Cardiac fibroblast (primary cell): ENCODE measurements at regions not wholly inside any gene's neighbourhood (a gene's known extent, or its start where the extent isn't known, plus 50 kb on each side); places are given as distances from the start of the nearest gene placed in this dataset.
A peak's percentile ranks its signal among the peaks of the same experiment; 100 is the strongest.
"Not testable (repeated sequence)": the region's sequence is repeated elsewhere in the genome, so short reads cannot be mapped to it uniquely, and the experiment has no call there.

Source experiments
- DNase-seq, 2 donors: peaks; one replicate each; pipeline versions ENCODE4 v3.0.0 to v3.0.0-alpha.2; 2010; ENCODE audit warnings: low read depth in 2 of 2
- H3K4me3 ChIP-seq, 2 donors: replicated peaks in 1 of 2; 1 replicate in 1 of 2; 2 replicates in 1 of 2; pipeline ENCODE4 v1.5.1; 2011; ENCODE audit warnings: low read depth in 2 of 2, low read length in 2 of 2, mild to moderate bottlenecking in 2 of 2, moderate library complexity in 1 of 2
- TF ChIP-seq, protein P1 (sequence below): IDR thresholded peaks from one replicate; pipeline ENCODE4 v1.5.1; 2011; ENCODE audit warnings: low read depth, mild to moderate bottlenecking, low read length, inconsistent platforms

DNA sequence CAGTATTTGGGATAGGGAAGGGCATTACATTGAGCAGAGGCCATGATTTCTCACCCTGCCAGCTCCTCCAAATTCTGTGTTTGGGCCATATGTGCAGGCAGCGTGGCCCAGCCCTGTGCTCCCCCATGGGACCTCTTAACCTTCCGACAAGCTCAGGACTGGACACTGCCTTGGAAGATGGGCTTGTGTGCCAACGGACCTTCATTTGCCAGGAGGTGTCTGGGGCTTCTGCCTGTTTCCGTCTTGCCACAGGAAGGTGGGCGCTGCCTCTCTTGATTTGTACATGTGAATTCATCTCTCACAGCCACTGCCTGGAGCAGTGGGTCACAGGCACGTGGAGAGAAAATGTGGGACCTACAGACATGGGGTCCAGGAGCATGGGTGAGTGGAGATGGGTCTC lies 272.6 kb downstream of the CCSER2 start:
- no peak overlapping the region for H3K4me3 ChIP-seq
- DNase-seq = no peak
- TF ChIP-seq, protein P1, sequence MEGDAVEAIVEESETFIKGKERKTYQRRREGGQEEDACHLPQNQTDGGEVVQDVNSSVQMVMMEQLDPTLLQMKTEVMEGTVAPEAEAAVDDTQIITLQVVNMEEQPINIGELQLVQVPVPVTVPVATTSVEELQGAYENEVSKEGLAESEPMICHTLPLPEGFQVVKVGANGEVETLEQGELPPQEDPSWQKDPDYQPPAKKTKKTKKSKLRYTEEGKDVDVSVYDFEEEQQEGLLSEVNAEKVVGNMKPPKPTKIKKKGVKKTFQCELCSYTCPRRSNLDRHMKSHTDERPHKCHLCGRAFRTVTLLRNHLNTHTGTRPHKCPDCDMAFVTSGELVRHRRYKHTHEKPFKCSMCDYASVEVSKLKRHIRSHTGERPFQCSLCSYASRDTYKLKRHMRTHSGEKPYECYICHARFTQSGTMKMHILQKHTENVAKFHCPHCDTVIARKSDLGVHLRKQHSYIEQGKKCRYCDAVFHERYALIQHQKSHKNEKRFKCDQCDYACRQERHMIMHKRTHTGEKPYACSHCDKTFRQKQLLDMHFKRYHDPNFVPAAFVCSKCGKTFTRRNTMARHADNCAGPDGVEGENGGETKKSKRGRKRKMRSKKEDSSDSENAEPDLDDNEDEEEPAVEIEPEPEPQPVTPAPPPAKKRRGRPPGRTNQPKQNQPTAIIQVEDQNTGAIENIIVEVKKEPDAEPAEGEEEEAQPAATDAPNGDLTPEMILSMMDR = no peak

DNA sequence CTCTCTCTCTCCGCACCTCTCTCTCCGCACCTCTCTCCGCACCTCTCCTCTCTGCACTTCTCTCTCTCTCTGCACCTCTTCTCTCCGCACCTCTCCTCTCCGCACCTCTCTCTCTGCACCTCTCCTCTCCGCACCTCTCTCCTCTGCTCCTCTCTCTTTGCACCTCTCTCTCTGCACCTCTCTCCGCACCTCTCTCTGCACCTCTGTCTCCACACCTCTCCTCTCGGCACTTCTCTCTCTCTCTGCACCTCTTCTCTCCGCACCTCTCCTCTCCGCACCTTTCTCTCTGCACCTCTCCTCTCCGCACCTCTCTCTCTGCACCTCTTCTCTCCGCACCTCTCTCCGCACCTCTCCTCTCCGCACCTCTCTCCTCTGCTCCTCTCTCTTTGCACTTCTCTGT lies 274.2 kb downstream of the CCSER2 start:
- not testable (repeated sequence) for H3K4me3 ChIP-seq

DNA sequence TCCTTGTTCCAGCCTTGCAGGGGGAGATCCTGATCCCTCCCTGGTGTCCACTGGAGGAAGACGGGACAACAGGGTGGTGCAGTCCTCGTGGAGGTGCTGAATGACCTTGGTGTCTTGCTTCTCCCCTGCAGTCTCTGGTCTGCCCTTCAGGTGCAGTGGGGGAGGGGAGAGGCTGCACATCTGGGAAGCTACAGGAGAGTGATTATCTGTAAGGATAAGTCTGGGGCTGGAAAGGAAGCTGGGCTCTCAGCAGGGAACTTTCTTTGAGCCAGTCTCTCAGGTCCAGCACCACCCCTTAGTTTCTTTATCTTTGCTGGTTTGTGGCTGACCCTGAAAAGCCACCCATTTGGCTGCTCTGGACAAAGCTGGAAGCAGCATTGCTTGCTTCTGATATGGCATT lies 275.6 kb downstream of the CCSER2 start:
- H3K4me3 ChIP-seq = no peak overlapping the region
- TF ChIP-seq, protein P1 = no peak
- DNase-seq = no peak

More for the DNA sequence above, 274.2 kb downstream of the CCSER2 start:
- DNase-seq = not testable (repeated sequence)

DNA sequence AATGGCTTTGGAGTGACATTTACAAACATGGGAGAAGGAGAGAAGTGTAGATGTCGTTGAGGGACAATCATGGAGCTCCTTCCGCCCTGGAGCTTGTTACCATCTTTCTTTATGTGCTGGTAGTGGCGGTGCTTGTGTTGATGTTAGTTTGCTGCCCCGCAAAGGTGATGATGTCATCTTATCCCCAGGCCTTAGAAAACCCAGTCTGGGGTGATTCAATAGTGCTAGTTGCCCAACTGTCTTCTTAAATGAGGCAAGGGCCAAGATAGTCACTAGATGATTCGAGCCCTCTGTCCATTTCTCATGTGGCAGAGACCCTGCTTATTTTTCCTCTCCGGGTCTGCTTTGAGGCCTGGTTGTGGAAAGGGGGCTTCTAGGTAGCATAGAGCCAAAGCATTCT lies 277.4 kb downstream of the CCSER2 start:
- peak in 1 of 2 donors; percentile 22 for DNase-seq
- TF ChIP-seq, protein P1 = no peak
- no peak overlapping the region for H3K4me3 ChIP-seq

DNA sequence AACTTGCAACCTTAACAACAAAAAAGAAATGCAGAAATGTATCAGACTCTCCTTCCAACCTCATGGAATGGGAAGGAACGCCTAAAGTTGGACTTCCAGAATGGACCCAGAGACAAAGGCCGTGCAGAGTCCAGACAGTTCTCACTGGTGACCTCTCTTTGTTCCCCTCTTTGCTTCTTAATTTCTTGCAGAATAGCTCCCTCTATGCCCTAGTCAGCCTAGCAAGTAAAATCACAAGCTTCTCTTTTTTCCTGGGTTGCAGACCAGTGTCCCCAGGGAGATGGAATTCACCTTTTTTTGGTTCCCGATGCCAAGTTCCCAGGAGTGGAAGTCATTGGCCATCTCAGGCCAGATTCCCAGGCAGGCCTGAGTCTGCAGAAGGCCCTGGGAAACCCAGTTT lies 278.0 kb downstream of the CCSER2 start:
- H3K4me3 ChIP-seq = no peak overlapping the region
- DNase-seq = no peak
- TF ChIP-seq, protein P1 = no peak

DNA sequence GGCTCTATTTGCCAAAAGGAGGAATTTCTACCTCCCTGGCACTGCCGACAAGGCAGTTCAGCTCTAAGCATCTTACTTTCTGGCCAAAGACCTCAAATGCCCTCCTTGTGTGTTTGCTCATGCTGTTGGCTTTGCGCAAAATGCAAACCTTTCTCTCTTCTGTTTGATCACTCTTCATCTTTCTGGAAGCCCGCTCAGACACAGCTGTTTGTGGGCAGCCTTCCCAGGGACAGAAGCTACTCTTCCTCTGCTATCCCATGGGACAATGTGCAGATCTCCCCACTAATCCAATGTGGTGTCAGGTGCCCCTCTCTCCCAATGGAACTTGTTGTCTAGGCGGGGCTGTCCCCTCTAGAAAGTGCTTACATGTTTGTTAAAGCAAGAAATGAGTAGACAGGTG lies 278.7 kb downstream of the CCSER2 start:
- H3K4me3 ChIP-seq = no peak overlapping the region
- TF ChIP-seq, protein P1 = no peak
- no peak for DNase-seq

DNA sequence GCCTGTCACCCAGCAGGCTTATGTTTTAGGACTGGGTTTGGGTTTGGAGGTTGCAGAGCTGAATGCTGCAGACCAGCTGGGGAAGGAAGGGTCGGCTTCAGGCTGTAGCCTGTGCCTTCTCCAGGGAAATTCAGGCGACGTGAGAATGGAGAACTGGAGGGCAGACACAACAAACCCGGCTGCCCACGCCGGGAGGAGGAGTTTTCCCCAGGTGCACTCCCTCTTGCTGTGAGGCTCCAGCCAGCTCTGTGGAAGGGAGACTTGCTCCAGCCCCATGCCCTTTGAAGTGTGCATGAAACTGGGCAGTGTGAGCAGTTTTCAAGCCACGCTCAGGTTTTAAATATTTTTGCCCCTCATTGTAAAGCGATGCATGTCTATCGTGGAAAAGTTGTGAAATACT lies 279.1 kb downstream of the CCSER2 start:
- TF ChIP-seq, protein P1 = no peak
- no peak overlapping the region for H3K4me3 ChIP-seq
- no peak for DNase-seq
